ENCODE measurements at regions not wholly inside any gene's neighbourhood (a gene's known extent, or its start where the extent isn't known, plus 50 kb on each side); places are given as distances from the start of the nearest gene placed in this dataset.

DNA sequence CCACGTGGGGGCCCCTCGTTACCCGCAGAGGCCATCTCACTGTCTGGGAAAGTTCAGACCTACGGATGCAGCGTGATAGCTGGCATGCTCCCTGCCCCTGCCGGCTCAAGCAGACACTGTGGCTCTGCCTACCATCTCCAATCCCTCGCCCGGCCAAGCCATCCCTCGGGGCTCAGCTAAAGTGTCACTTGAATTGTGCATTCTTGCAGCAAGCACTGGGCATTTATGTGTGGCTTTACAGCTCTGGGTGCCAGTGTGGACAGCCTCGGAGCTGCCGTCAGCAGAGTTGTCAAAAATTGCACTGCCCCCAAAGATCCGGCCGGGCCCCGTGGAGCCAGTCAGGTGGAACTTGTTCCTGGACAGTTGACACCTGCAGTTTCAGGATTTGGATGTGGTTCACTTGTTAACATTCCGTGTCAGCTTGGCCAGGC is 75.0 kb upstream of the FGF3 start:
- TF ChIP-seq, protein P1, sequence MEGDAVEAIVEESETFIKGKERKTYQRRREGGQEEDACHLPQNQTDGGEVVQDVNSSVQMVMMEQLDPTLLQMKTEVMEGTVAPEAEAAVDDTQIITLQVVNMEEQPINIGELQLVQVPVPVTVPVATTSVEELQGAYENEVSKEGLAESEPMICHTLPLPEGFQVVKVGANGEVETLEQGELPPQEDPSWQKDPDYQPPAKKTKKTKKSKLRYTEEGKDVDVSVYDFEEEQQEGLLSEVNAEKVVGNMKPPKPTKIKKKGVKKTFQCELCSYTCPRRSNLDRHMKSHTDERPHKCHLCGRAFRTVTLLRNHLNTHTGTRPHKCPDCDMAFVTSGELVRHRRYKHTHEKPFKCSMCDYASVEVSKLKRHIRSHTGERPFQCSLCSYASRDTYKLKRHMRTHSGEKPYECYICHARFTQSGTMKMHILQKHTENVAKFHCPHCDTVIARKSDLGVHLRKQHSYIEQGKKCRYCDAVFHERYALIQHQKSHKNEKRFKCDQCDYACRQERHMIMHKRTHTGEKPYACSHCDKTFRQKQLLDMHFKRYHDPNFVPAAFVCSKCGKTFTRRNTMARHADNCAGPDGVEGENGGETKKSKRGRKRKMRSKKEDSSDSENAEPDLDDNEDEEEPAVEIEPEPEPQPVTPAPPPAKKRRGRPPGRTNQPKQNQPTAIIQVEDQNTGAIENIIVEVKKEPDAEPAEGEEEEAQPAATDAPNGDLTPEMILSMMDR (IDR thresholded peaks at IDR 0.05 in 4 of 5, conservative IDR thresholded peaks at IDR 0.05 in 1 of 5): no peak
- TF ChIP-seq POLR2A (IDR thresholded peaks at IDR 0.05): no peak
